ENCODE measurements at regions not wholly inside any gene's neighbourhood (a gene's known extent, or its start where the extent isn't known, plus 50 kb on each side); places are given as distances from the start of the nearest gene placed in this dataset.
"Not testable (repeated sequence)": the region's sequence is repeated elsewhere in the genome, so short reads cannot be mapped to it uniquely, and the experiment has no call there.

GRCh38 chr11:134494395-134494794 lies 82.4 kb upstream of the B3GAT1 start:
- TF ChIP-seq, protein P1, sequence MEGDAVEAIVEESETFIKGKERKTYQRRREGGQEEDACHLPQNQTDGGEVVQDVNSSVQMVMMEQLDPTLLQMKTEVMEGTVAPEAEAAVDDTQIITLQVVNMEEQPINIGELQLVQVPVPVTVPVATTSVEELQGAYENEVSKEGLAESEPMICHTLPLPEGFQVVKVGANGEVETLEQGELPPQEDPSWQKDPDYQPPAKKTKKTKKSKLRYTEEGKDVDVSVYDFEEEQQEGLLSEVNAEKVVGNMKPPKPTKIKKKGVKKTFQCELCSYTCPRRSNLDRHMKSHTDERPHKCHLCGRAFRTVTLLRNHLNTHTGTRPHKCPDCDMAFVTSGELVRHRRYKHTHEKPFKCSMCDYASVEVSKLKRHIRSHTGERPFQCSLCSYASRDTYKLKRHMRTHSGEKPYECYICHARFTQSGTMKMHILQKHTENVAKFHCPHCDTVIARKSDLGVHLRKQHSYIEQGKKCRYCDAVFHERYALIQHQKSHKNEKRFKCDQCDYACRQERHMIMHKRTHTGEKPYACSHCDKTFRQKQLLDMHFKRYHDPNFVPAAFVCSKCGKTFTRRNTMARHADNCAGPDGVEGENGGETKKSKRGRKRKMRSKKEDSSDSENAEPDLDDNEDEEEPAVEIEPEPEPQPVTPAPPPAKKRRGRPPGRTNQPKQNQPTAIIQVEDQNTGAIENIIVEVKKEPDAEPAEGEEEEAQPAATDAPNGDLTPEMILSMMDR (IDR thresholded peaks at IDR 0.05) = not testable (repeated sequence)
- not testable (repeated sequence) for TF ChIP-seq POLR2A (IDR thresholded peaks at IDR 0.05)

Measured in lower leg skin (tissue), 3 donors.